MM.1S (cell line): ENCODE measurements at regions not wholly inside any gene's neighbourhood (a gene's known extent, or its start where the extent isn't known, plus 50 kb on each side); places are given as distances from the start of the nearest gene placed in this dataset.

Experiments used
- DNase-seq: peaks from one replicate; pipeline ENCODE4 v3.0.0-alpha.2; 2015
- H2AFZ ChIP-seq: fragments of 300-600 bp; sonication (generic); 2 replicates; pipeline ENCODE4 v1.6.0; 2016; ENCODE audit warnings: antibody characterized with exemption, low read length
- H3F3A ChIP-seq: fragments of 300-600 bp; sonication (generic); 2 replicates; pipeline ENCODE4 v1.6.1; 2016; ENCODE audit warnings: mild to moderate bottlenecking, antibody characterized with exemption, low read length, moderate library complexity, mixed read lengths; ENCODE audit not compliant: insufficient read depth
- H3K27ac ChIP-seq: fragments of 300-600 bp; sonication (generic); 2 replicates; pipeline ENCODE4 v1.5.1; 2016; ENCODE audit warnings: mild to moderate bottlenecking, low read length
- H3K27me3 ChIP-seq: fragments of 300-600 bp; sonication (generic); replicated peaks from 2 replicates; pipeline ENCODE4 v1.6.0; 2016; ENCODE audit warnings: low read length; ENCODE audit not compliant: insufficient read depth
- H3K36me3 ChIP-seq: fragments of 300-600 bp; sonication (generic); replicated peaks from 2 replicates; pipeline ENCODE4 v1.6.1; 2016; ENCODE audit warnings: mild to moderate bottlenecking, low read length, mixed read lengths; ENCODE audit not compliant: insufficient read depth
- H3K4me1 ChIP-seq: fragments of 300-600 bp; sonication (generic); 2 replicates; pipeline ENCODE4 v1.6.1; 2016; ENCODE audit warnings: low read length, mixed read lengths
- H3K4me2 ChIP-seq: fragments of 300-600 bp; sonication (generic); 2 replicates; pipeline ENCODE4 v1.6.0; 2016; ENCODE audit warnings: low read depth, low read length
- H3K4me3 ChIP-seq: fragments of 300-600 bp; sonication (generic); 2 replicates; pipeline ENCODE4 v1.5.1; 2016; ENCODE audit warnings: low read length, mixed read lengths
- H3K79me2 ChIP-seq: fragments of 300-600 bp; sonication (generic); 2 replicates; pipeline ENCODE4 v1.6.1; 2016; ENCODE audit warnings: mixed run types, low read length, mixed read lengths
- H3K9ac ChIP-seq: fragments of 300-600 bp; sonication (generic); 2 replicates; pipeline ENCODE4 v1.6.1; 2016; ENCODE audit warnings: low read length, mixed read lengths
- H3K9me2 ChIP-seq: fragments of 300-600 bp; sonication (generic); replicated peaks from 2 replicates; pipeline ENCODE4 v1.6.1; 2016; ENCODE audit warnings: mild to moderate bottlenecking, low read length, mixed read lengths; ENCODE audit not compliant: insufficient read depth
- H3K9me3 ChIP-seq: fragments of 300-600 bp; sonication (generic); replicated peaks from 2 replicates; pipeline ENCODE4 v1.6.1; 2016; ENCODE audit warnings: mild to moderate bottlenecking, low read length, mixed read lengths; ENCODE audit not compliant: insufficient read depth
- H4K20me1 ChIP-seq: fragments of 300-600 bp; sonication (generic); 2 replicates; pipeline ENCODE4 v1.6.1; 2016; ENCODE audit warnings: mild to moderate bottlenecking, low read length, moderate library complexity, mixed read lengths; ENCODE audit not compliant: insufficient read depth
- CTCF ChIP-seq: fragments of 300-600 bp; sonication (generic); IDR thresholded peaks from 2 replicates; pipeline ENCODE4 v1.5.1; 2016; ENCODE audit warnings: antibody characterized with exemption, low read length, mixed read lengths
- EZH2 ChIP-seq: fragments of 300-600 bp; sonication (generic); optimal IDR thresholded peaks from 2 replicates; pipeline ENCODE3; 2017; ENCODE audit warnings: low read depth, mild to moderate bottlenecking, antibody characterized with exemption, low read length, mixed read lengths
- EZH2phosphoT487 ChIP-seq: fragments of 300-600 bp; sonication (generic); IDR thresholded peaks from 2 replicates; pipeline ENCODE4 v1.6.1; 2018; ENCODE audit warnings: antibody characterized with exemption, low read length

- Histone ChIP-seq H3K27me3 (peaks cover 19% of the 10 kb centered on the region), H3K4me1 (no peaks in the 10 kb centered on the region), H2AFZ (no peak overlapping the region), H3K9me3 (no peaks in the 10 kb centered on the region), H3K27ac (no peak overlapping the region), H3K9me2 (no peaks in the 10 kb centered on the region), H3K9ac (no peak overlapping the region), H3K4me2 (no peak overlapping the region), H3K79me2 (no peaks in the 10 kb centered on the region), H3K36me3 (no peaks in the 10 kb centered on the region), H4K20me1 (no peaks in the 10 kb centered on the region), H3K4me3 (no peak overlapping the region), H3F3A (no peaks in the 10 kb centered on the region)
- DNase-seq = no peak
- TF ChIP-seq EZH2phosphoT487 (no peak), CTCF (no peak), EZH2 (no peak)
Observed at GRCh38 chr20:56806952-56807517, 177.9 kb downstream of the TFAP2C start.

- DNase-seq = no peak
- Histone ChIP-seq H3K9me2 (no peaks in the 10 kb centered on the region), H3K9ac (no peak overlapping the region), H3K36me3 (no peaks in the 10 kb centered on the region), H3K79me2 (no peaks in the 10 kb centered on the region), H3F3A (no peaks in the 10 kb centered on the region), H3K4me3 (no peak overlapping the region), H2AFZ (no peak overlapping the region), H3K9me3 (no peaks in the 10 kb centered on the region), H3K27me3 (peaks cover 12% of the 10 kb centered on the region), H3K4me1 (no peaks in the 10 kb centered on the region), H4K20me1 (no peaks in the 10 kb centered on the region), H3K27ac (no peak overlapping the region), H3K4me2 (no peak overlapping the region)
- TF ChIP-seq EZH2 = no peak
- TF ChIP-seq EZH2phosphoT487 = no peak
- no peak for TF ChIP-seq CTCF
Observed at GRCh38 chr20:56808117-56808725, 179.1 kb downstream of the TFAP2C start.

- Histone ChIP-seq H3K4me2 (no peak overlapping the region), H3K9me2 (no peaks in the 10 kb centered on the region), H3K4me3 (no peak overlapping the region), H3K27ac (no peak overlapping the region), H3K9ac (no peak overlapping the region), H2AFZ (no peak overlapping the region), H3F3A (no peaks in the 10 kb centered on the region), H3K36me3 (no peaks in the 10 kb centered on the region), H3K4me1 (no peaks in the 10 kb centered on the region), H3K9me3 (no peaks in the 10 kb centered on the region), H4K20me1 (no peaks in the 10 kb centered on the region), H3K27me3 (peaks cover 12% of the 10 kb centered on the region), H3K79me2 (no peaks in the 10 kb centered on the region)
- TF ChIP-seq EZH2phosphoT487 (no peak), EZH2 (no peak)
- no peak for DNase-seq
Observed at GRCh38 chr20:56808732-56809131, 179.6 kb downstream of the TFAP2C start.

GRCh38 chr20:56809668-56810067 is 180.6 kb downstream of the TFAP2C start:
- no peaks in the 10 kb centered on the region for H3K4me1 ChIP-seq
- H3K36me3 ChIP-seq = no peaks in the 10 kb centered on the region
- no peaks in the 10 kb centered on the region for H4K20me1 ChIP-seq
- H3K9me3 ChIP-seq = no peaks in the 10 kb centered on the region
- H3K9ac ChIP-seq = no peak overlapping the region
- H2AFZ ChIP-seq = no peak overlapping the region
- no peaks in the 10 kb centered on the region for H3K9me2 ChIP-seq
- no peak overlapping the region for H3K4me3 ChIP-seq
- no peak for TF ChIP-seq EZH2
- no peak for TF ChIP-seq CTCF
- TF ChIP-seq EZH2phosphoT487 = no peak
- H3K27ac ChIP-seq = no peak overlapping the region
- H3K27me3 ChIP-seq = peaks cover 12% of the 10 kb centered on the region
- no peak overlapping the region for H3K4me2 ChIP-seq
- no peak for DNase-seq
- no peaks in the 10 kb centered on the region for H3F3A ChIP-seq
- no peaks in the 10 kb centered on the region for H3K79me2 ChIP-seq
